NB4 (cell line): ENCODE measurements at regions not wholly inside any gene's neighbourhood (a gene's known extent, or its start where the extent isn't known, plus 50 kb on each side); places are given as distances from the start of the nearest gene placed in this dataset.

Experiments used
- CTCF ChIP-seq: IDR thresholded peaks from one replicate; pipeline ENCODE4 v1.5.1; 2012; ENCODE audit warnings: low read depth, low read length
- POLR2A ChIP-seq: IDR thresholded peaks from 2 replicates; pipeline ENCODE4 v1.6.1; 2011; ENCODE audit warnings: mild to moderate bottlenecking; ENCODE audit not compliant: insufficient read length; ENCODE audit errors: extremely low read depth

GRCh38 chr11:115993590-115993989 is 489.4 kb upstream of the CADM1 start:
- TF ChIP-seq POLR2A (no peak), CTCF (no peak)
